ENCODE measurements at regions not wholly inside any gene's neighbourhood (a gene's known extent, or its start where the extent isn't known, plus 50 kb on each side); places are given as distances from the start of the nearest gene placed in this dataset.

DNA sequence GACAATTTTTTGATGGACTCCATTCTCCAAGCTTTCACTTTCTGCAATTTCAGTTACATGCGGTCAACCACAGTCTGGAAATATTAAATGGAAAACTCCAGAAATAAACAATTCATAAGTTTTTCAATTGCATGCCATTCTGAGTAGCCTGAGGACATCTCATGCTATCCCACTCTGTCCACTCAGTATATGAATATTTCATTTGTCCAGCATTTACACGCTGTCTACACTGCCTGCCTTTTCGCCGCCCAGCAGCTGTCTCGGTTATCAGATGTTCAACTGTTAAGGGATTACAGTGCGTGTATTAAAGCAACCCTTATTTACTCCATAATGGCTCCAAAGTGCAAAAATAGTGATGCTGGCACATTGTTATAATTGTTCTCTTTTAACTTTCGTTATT is 116.3 kb downstream of the ADSS2 start:
- no peak for DNase-seq (ENCODE audit: low spot score)
- no peak overlapping the region for H3K27ac ChIP-seq
- TF ChIP-seq, protein P1, sequence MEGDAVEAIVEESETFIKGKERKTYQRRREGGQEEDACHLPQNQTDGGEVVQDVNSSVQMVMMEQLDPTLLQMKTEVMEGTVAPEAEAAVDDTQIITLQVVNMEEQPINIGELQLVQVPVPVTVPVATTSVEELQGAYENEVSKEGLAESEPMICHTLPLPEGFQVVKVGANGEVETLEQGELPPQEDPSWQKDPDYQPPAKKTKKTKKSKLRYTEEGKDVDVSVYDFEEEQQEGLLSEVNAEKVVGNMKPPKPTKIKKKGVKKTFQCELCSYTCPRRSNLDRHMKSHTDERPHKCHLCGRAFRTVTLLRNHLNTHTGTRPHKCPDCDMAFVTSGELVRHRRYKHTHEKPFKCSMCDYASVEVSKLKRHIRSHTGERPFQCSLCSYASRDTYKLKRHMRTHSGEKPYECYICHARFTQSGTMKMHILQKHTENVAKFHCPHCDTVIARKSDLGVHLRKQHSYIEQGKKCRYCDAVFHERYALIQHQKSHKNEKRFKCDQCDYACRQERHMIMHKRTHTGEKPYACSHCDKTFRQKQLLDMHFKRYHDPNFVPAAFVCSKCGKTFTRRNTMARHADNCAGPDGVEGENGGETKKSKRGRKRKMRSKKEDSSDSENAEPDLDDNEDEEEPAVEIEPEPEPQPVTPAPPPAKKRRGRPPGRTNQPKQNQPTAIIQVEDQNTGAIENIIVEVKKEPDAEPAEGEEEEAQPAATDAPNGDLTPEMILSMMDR (IDR thresholded peaks at IDR 0.05), result no peak
- no peak overlapping the region for H3K4me3 ChIP-seq

DNA sequence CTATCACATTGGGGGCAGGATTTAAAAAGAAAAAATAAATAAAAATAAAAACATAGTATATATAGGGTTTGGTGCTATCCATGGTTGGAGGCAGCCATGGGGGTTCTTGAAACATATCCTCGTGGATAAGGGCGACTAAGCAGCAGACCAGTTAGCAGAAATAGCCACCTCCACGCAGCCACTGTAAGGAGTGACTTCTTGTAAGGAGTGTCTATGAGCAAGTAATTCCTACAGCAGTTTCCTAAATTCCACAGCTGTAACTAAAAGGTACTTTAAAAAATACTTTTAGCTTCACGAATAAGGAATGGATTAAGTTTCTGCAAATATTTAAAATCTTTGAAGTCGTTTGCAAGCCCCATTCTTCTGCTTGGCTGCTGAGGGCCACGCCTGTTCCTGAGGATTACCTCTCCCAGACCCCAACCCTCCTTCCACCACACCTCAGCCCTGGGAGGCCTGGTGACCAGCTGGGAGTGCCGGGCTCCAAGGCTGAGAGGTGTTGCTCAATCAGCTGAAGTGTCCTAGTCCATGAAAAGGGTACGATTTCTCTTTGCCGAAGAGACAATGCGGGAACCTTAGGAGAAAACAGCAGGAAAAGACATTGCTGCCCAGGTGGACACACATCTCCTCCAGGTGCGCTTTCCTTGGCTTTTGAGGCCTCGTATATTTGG is 115.3 kb downstream of the ADSS2 start:
- DNase-seq (ENCODE audit: low spot score), result peak; percentile 43
- H3K4me3 ChIP-seq, result no peak overlapping the region
- no peak overlapping the region for H3K27ac ChIP-seq
- TF ChIP-seq, protein P1 (IDR thresholded peaks at IDR 0.05), result no peak

DNA sequence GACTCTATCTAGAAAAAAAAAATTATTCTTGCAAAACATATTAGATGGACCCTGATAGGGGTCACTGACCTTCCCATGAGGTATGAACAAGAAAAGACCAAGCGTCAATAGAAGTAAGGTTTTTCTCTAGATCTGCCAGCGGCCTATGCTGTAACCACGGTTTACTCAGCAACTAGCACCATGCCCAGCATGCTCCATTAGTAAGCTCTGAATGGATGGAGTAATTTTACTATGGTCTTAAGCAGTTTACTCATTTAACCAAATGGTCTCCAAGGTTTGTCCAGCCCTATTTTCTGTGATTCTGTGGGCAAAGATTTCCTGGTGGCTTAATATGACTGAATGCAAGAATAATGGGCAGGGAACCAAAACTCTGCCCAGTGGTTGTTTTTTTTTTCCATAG is 113.9 kb downstream of the ADSS2 start:
- Histone ChIP-seq H3K4me3 (no peak overlapping the region), H3K27ac (no peak overlapping the region)
- TF ChIP-seq, protein P1 (IDR thresholded peaks at IDR 0.05), result no peak
- DNase-seq (ENCODE audit: low spot score), result no peak

DNA sequence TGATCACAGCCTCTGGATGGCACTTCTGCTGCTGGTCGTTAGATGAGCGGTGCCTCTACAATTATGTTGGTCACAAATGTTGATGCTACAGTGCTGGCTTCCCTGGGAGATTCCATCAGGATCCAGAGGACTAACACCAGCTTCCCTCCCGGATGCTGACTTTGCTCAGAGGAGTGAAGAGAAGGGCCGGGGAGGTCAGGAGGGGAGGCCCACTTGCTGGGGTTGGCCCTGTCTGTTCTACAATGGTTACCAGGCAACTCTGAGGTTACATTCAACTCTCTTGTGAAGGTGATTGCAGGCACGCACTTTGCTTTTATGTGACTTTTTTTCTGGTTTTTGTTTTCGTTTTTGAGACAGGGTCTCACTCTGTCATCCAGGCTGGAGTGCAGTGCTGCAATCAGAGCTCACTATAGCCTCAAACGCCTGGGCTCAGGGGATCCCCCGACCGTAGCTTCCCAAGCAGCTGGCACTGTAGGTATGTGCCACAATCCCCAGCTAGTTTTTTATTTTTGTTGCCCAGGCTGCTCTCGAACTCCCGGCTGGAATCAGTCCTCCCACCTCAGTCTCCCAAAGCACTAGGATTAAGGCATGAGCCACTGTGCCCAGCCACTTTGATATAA is 112.5 kb downstream of the ADSS2 start:
- TF ChIP-seq, protein P1 (IDR thresholded peaks at IDR 0.05), result no peak
- Histone ChIP-seq H3K4me3 (no peak overlapping the region), H3K27ac (no peak overlapping the region)
- DNase-seq (ENCODE audit: low spot score), result peak; percentile 49

DNA sequence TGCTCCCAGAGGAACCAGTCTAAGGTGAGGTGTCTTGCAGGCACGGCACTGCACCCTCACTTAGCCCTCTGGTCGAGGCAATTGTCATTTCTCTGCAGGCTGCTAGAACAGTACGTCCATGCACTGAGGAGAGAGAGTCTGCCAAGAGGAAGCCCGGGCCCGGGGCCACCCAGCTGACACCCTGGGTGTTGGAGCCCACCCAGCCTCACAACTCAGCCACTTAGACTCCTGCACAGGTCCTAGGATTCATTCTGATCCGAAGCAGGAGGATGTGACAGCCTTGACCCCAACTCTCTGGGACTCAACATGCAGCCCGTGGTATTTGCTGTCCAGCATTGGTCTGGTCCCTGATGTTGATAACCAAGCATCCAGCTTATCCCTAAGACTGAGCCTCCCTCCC is 111.9 kb downstream of the ADSS2 start:
- peak; percentile 53 for DNase-seq (ENCODE audit: low spot score)
- Histone ChIP-seq H3K27ac (no peak overlapping the region), H3K4me3 (no peak overlapping the region)
- TF ChIP-seq, protein P1 (IDR thresholded peaks at IDR 0.05), result no peak

DNA sequence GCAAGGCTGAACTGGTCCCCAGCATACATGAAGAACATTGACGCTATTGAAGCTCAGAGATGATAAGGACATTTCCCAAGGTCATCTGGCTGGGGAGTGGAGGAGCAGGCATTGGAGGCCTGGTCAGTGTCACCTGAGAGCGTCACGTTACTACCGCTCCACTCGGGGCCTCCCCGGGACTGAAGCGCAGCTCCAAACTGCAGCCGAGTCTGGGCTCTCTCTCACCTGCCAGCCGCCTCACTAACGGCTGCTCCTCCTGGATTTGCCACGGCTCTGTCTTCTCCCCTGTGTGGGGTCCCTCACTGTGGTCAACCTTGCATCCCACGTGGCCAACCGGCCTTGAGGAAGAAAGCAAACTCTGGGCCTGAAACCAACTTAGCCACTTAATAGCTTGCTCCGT is 111.3 kb downstream of the ADSS2 start:
- Histone ChIP-seq H3K27ac (no peak overlapping the region), H3K4me3 (no peak overlapping the region)
- TF ChIP-seq, protein P1 (IDR thresholded peaks at IDR 0.05), result no peak
- peak; percentile 41 for DNase-seq (ENCODE audit: low spot score)

All from coronary artery (tissue), 2 donors.